Right lung (tissue), 2 donors: ENCODE measurements at regions not wholly inside any gene's neighbourhood (a gene's known extent, or its start where the extent isn't known, plus 50 kb on each side); places are given as distances from the start of the nearest gene placed in this dataset.

Source experiments
- DNase-seq, 2 donors: peaks; one replicate each; pipeline ENCODE4 v3.0.0-alpha.2; 2013

DNA sequence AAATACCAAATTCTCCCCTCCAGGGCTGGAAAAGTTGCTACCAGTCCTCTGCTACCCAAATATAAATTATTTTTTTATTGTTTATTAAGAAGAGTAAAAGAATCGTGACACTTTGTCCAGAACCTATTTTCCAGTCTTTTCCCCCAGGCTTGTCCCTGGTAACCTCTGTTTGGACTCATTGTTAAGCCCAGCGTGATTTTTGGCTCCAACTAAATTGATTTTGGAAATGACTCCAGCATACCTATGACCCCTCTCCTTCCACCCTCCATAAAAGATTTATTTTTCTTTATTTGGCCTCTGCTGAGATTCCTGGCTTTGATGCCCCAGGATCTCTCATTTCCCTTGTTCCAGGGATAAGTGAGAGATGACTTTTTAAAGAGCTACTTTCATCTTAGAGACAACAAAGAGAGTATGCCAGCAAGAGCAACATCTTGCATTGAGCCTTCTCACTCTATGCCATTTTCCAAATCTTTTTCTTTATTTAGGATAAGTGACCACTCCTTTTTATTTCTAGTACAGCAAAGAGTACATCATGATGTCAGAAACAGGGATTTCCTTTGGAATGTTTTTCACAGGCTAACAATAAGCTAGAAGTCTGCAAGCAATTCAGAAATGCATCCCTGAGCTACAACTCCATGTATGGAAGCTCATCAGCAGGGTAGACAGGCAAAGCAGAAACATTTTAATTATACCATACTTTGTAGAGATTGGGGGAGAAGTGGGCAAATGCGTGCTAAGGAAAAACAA, 75.8 kb downstream of the DAD1 start:
- no peak for DNase-seq

DNA sequence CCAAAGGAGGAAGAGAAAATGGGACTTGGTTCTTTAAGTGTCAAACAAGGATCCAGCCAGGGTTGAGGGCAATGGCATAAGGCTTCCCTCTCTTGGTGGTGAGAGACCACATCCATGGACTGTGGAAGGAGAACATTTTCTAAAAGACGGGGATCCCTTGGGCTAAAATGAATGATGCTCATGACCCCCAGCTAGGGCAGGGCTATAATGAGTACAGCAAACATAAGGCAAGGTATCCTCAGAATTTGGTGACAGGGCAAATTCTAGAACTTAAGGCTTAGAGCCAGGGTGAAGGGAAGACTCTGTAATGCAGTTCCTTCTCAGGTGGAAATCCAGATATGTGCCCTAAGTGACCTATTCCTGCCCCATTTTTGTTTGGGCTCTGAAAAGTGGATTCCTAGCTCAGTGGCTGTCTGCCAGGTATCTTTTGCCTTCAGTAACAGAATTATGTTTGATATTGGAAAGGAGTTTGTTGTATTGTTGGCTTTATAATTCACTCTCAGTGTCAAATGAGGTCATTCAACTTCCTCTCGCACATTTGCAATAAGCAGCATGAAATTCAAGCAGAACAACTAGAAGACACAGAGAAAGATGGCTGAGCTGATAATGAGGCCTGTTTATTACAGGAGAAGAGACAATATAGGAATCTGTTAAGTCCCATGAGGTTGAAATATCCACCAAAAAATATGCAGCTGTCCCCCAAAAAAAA, 76.8 kb downstream of the DAD1 start:
- no peak for DNase-seq

DNA sequence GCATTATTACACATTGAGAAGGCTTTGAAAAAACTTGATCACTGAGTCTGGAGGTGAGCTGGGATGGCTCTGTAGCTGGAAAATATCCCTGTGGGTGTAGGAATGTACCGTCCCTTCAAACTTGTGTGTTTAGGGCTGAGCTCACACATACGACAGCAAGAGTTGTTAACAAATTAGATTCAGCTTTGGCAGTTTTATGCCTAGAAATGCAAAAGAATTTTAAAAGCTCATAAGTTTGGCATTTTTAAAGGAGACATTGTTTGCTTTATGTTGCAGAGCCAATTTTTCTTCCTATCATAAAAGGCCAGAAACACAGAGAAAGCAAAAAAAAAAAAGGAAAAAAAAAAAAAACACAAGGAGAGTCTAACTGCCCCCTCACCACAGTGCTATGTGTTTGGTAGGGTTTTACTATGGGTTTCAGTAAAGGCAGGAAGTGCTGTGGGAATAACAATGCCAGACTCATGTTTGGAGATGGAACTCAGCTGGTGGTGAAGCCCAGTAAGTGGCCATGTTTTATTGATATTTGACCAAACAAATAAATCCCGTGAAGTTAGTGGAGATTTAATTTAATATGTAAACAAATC, 78.4 kb downstream of the DAD1 start:
- no peak for DNase-seq

DNA sequence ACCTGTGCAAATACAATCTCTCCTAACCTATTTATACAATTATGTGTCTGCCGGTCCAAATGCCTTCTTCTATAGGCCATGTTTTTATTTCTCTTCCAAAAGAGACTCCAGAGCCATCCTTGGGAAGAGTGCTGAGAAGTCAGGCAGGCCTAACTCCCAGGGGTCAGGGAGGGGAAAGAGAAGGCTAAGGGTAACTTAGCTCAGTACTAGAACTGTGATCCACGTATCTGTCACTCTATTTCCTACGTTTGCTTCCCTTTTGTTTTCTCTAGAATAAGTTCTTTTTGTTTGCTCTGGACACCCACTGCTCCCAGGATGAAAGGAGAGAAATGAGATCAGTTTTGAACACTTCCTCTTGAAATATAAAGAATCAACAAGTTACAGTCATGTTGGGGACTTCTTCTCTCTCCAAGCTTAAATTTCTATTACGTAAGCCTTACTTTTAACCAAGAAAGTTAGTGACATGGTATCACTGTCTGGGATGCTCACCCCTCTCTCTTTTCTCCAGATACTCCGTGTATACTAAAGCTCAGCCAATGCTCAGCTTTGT, 79.2 kb downstream of the DAD1 start:
- DNase-seq = no peak

- DNase-seq = no peak
Observed at GRCh38 chr14:22509036-22509709, 79.9 kb downstream of the DAD1 start.

- no peak for DNase-seq
Observed at GRCh38 chr14:22508662-22509035, 80.4 kb downstream of the DAD1 start.

DNA sequence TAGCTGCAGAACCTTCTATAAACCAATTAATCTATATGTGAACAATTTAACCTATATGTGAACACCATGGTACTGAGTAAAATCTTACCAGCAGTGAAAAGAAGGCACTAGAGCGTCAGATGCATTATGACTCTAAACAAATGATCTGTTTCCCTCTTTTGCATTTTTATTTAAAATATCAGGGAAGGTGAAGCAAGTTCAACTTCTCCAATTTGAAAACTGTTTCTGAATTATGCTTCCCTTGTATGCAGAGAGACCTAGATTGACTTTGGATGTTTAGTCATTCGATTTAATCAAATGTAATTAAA, 80.9 kb downstream of the DAD1 start:
- no peak for DNase-seq

- DNase-seq = no peak
Observed at GRCh38 chr14:22506778-22507351, 82.2 kb downstream of the DAD1 start.

GRCh38 chr14:22506378-22506710, 82.7 kb downstream of the DAD1 start:
- DNase-seq = no peak

DNA sequence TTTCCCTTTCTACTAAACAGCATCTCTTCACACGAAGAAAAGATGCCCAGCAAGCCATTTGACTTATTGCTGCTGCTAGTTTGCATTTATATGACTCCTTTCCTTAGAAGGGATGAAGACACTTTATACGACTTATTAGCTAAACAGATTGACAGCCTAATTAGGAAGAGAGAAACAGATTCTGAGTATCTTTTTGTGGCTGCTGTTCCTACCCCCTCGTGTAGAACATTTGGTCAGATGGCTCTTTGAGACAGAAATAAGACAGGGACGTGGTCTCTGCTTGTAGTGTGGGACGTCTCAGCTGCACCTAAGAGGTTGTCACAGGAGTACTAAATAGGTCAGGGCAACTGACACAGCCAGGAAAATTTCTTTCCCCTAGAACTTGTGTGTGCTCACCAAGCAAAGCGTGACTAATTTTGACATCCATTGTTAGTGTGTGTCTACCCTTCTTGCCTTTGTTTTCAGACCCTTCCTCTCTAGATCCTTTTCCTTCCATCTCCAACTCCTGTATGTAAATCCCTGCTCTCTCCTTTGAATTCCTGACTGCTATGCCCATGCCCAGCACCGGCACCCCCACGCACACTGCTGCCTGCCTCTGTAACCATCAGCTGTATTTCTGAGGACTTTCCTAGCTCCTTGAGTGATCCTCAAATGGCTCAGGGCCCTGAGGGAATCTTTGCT, 83.2 kb downstream of the DAD1 start:
- DNase-seq = no peak

- DNase-seq = no peak
Observed at GRCh38 chr14:22505309-22505696, 83.7 kb downstream of the DAD1 start.

DNA sequence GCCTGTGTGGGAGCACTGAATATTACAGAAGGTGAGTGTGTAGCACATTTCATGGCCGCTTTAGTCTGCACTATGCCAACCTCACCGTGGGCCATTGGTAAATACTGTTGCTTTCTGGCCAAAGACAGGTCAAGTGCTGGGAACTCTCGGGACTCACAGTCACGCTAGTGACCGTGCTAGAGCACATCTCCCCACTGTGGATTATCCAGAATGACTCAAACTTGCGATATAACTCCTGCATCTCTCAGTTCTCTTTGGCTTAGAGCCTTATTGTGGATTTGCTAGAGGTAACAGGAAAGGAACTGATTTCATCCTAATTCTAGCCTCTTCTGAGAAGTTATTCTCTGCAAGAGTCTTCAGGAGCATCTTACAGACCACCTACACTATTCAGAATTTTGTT, 86.5 kb downstream of the DAD1 start:
- no peak for DNase-seq

DNA sequence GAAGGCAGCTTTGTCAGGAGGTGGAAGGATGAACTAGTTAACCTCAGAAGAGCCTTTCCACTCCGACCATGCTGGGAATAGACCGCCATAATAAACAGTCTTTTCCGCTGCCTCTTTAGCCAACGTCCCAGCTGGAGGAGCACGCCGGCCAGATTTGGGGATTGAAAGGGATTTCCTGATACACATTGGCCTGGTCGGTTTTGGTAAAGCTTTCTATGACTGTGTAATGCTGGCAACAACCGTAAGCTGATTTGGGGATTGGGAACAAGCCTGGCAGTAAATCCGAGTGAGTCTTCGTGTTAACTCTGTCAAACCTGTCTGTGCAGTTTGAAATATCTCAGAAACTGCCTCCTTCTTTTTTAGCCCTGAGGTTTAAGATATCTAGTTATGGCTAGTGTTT, 87.0 kb downstream of the DAD1 start:
- no peak for DNase-seq

GRCh38 chr14:22500954-22501726, 87.9 kb downstream of the DAD1 start:
- no peak for DNase-seq

DNA sequence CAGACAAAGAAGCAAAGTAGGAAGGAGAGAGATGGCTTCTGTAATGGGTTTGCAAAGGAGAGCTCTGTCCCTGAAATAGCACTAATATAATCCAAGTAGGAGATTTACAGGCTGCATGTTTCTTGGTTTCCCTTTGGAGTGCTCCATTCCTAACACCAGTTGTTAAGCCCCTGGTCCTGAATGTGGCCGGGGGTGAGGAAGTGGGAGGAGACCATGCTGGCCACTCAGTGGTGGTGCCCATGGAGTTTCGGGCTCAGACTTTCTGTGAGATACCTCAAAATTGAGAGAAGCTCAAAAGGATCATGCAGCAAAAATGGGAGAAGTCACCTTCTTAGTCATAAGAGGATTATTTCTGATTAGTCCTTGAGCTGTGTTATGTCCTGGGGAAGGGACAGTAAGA, 88.5 kb downstream of the DAD1 start:
- no peak for DNase-seq

- DNase-seq = no peak
Observed at GRCh38 chr14:22497671-22498093, 91.3 kb downstream of the DAD1 start.

- no peak for DNase-seq
Observed at GRCh38 chr14:22497144-22497423, 91.9 kb downstream of the DAD1 start.

DNA sequence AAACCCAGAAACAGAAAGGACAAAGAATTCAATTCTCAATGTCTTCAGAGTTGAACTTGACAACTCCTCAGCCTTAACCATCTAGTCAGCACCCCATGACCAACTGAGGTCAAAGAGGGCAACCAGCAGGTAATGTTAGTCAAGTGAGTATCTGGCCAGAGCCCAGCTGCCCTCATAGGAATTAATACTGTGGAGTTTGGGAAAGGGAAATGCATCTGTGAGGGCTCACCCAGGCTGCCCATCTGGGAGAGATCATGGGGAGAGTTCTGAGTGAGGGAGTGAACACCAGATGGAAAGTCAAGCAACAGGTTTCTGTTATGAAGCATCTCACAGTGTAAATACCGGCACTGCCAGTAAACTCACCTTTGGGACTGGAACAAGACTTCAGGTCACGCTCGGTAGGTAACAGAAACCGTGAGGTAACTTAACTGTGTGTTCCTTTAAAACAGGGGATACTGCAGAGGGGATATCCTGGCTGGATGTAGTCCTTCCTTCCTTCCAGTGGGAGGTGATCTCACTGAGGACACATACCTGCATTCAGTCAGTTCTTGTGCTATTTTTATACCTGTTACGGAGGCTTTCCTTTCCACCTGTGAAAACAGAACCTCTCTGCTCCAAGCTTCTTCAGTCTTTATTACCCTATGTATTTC, 94.4 kb downstream of the DAD1 start:
- DNase-seq = no peak

DNA sequence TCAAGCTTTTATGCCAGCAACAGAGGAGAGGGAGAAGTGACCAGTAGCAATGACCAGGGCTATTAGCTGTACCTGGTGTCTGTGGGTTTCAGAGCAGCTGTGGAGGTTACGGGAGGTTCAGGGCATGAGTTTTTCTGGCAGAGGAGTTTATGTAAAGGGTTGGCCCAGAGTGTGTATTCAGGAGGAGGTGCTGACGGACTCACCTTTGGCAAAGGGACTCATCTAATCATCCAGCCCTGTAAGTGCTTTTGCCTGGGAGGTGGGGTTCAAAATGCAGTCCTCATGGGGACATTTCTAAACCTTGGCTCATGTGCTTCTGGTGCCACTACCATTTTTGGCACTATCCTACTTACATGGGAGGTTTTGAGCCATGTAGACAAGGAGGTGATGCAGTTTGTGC, 95.3 kb downstream of the DAD1 start:
- DNase-seq = no peak

GRCh38 chr14:22492622-22493542, 96.1 kb downstream of the DAD1 start:
- DNase-seq = no peak
